BJ (cell line): ENCODE measurements at regions not wholly inside any gene's neighbourhood (a gene's known extent, or its start where the extent isn't known, plus 50 kb on each side); places are given as distances from the start of the nearest gene placed in this dataset.

Source experiments
- CTCF ChIA-PET: fragments of 350-600 bp; formaldehyde crosslinking; extraction: SDS; loops from one replicate; lab custom pipeline; 2021; ENCODE audit warnings: antibody characterized with exemption, inconsistent platforms; lab: Yijun Ruan, JAX
- POLR2A ChIA-PET: fragments of 300-600 bp; sonication (Branson Sonifier 250); formaldehyde crosslinking; extraction: SDS; loops from one replicate; lab custom pipeline; 2021; ENCODE audit warnings: antibody characterized with exemption; lab: Charles Lee
- DNase-seq: peaks from one replicate; pipeline ENCODE4 v3.0.0-alpha.2; 2011; ENCODE audit warnings: low read depth
- H3K27me3 ChIP-seq: 2 replicates; pipeline ENCODE4 v1.6.0; 2011; ENCODE audit warnings: low read length; ENCODE audit not compliant: control insufficient read depth, insufficient read depth
- H3K36me3 ChIP-seq: 2 replicates; pipeline ENCODE4 v1.5.1; 2011; ENCODE audit warnings: low read length; ENCODE audit not compliant: control insufficient read depth, insufficient read depth
- H3K4me3 ChIP-seq: 2 replicates; pipeline ENCODE4 v1.5.1; 2011; ENCODE audit warnings: low read depth, mild to moderate bottlenecking, control low read depth, low read length
- TF ChIP-seq, protein P1 (sequence below): IDR thresholded peaks from 2 replicates; pipeline ENCODE4 v1.5.1; 2011; ENCODE audit warnings: low read depth, mild to moderate bottlenecking, control low read depth, inconsistent platforms, low read length, moderate library complexity; ENCODE audit not compliant: insufficient read depth

DNA sequence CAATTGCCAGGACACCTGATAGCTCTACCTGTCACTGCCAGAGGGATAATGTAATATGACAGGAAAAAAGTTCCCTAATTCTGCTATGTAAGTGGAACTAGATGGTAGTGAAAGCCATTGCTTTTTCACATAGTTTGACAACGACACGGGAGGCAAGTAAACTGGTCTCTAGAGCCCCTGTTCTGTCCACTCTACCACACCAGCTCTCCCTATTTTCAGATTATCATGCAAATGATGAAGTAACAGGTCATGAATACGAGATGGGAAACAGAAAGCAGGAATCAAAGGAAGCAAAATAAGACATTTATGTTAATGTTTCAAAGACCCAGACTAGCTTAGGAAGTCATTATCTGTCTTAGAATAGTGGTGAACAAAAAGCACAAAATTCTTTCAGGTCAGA, 56.2 kb downstream of the TAF11L14 start:
- Histone ChIP-seq H3K27me3 (no peaks in the 10 kb centered on the region), H3K4me3 (no peak overlapping the region), H3K36me3 (no peaks in the 10 kb centered on the region)
- ChIA-PET POLR2A (no interaction called here), CTCF (no interaction called here)
- DNase-seq: no peak
- TF ChIP-seq, protein P1, sequence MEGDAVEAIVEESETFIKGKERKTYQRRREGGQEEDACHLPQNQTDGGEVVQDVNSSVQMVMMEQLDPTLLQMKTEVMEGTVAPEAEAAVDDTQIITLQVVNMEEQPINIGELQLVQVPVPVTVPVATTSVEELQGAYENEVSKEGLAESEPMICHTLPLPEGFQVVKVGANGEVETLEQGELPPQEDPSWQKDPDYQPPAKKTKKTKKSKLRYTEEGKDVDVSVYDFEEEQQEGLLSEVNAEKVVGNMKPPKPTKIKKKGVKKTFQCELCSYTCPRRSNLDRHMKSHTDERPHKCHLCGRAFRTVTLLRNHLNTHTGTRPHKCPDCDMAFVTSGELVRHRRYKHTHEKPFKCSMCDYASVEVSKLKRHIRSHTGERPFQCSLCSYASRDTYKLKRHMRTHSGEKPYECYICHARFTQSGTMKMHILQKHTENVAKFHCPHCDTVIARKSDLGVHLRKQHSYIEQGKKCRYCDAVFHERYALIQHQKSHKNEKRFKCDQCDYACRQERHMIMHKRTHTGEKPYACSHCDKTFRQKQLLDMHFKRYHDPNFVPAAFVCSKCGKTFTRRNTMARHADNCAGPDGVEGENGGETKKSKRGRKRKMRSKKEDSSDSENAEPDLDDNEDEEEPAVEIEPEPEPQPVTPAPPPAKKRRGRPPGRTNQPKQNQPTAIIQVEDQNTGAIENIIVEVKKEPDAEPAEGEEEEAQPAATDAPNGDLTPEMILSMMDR: no peak

DNA sequence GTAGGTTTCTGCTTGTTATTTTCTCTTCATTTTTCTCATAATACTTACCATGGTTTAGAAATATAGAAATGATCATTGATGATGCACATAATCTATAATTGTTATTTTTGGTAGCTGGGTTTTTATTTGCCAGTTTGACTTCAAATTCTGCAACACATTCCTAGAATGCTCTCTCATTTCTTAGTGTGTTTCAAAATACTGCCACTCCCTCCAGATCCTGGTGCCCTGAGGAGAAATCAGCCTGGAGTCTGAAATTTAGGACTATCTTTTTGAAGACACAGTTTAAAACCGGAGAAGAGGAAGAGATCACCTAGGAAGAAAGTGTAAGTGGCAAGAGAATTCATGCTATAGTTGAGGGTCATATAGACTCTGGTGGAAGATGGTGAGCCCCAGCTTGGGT, 57.5 kb downstream of the TAF11L14 start:
- CTCF ChIA-PET: no interaction called here
- no peak for DNase-seq

DNA sequence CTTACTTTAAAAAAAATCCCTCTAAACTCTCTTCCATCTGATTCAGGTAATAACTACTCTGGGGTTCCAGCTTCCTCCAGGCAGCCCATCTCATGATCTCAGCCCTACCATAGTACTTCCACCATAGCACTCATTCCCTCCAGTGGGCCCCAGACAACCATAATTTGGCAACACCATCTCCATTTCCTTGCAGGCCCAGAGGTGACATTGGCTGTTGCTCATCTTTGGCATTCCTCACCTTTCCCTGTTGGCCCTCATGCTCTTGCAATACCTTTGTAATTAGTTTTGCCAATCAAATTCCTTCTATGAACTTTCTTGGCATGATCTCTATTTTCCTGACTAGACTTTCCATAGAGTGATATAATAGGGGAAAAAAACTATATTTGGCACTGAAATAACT, 60.1 kb downstream of the TAF11L14 start:
- Histone ChIP-seq H3K27me3 (no peaks in the 10 kb centered on the region), H3K4me3 (no peak overlapping the region), H3K36me3 (no peaks in the 10 kb centered on the region)
- TF ChIP-seq, protein P1: no peak
- CTCF ChIA-PET: no interaction called here
- DNase-seq: no peak
- POLR2A ChIA-PET: no interaction called here

More for the DNA sequence above, 57.5 kb downstream of the TAF11L14 start:
- Histone ChIP-seq H3K27me3 (no peaks in the 10 kb centered on the region), H3K4me3 (no peak overlapping the region), H3K36me3 (no peaks in the 10 kb centered on the region)
- TF ChIP-seq, protein P1: no peak
- POLR2A ChIA-PET: no interaction called here

DNA sequence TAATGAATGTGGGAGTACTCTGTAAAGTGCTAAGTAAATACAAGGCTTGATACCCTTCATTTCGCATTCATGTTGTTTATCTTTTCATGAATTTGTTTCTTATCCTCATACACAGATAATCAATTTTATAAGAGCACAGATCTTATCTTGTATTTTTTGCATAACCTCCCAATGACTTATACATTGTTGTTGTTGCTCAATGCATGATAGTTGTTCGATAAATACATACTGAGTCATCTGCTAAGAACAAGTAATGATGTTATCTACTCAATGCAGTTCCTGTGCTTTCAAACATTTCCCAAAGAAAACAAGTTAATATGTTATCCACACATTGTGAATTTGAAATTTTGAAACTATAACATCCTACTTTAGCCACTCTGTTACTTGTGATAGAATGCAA, 60.7 kb downstream of the TAF11L14 start:
- Histone ChIP-seq H3K27me3 (no peaks in the 10 kb centered on the region), H3K36me3 (no peaks in the 10 kb centered on the region), H3K4me3 (no peak overlapping the region)
- ChIA-PET POLR2A (no interaction called here), CTCF (no interaction called here)
- TF ChIP-seq, protein P1: no peak
- no peak for DNase-seq

DNA sequence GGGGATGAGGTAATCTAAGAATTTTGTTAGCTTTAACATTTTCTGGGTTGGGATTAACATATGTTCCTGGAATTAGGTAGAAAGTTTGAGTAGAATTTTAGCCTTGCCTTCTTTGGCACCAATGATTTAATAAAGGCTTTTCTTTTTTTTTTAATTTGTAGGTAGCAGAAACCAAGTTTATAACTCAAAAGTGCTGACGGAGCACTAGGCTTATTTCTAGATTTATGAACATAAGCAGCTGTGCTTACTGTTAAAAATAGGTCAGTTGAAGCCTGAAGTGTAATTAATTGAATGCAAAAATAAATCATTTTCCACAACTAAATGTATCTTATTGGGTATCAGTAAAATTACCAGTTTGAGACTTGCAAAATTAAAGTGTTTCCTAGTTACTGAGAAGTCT, 62.4 kb downstream of the TAF11L14 start:
- H3K4me3 ChIP-seq: no peak overlapping the region
- POLR2A ChIA-PET: no interaction called here
- DNase-seq: no peak
- TF ChIP-seq, protein P1: no peak
- CTCF ChIA-PET: no interaction called here
- no peaks in the 10 kb centered on the region for H3K36me3 ChIP-seq
- H3K27me3 ChIP-seq: no peaks in the 10 kb centered on the region
